ENCODE measurements at regions not wholly inside any gene's neighbourhood (a gene's known extent, or its start where the extent isn't known, plus 50 kb on each side); places are given as distances from the start of the nearest gene placed in this dataset.

DNA sequence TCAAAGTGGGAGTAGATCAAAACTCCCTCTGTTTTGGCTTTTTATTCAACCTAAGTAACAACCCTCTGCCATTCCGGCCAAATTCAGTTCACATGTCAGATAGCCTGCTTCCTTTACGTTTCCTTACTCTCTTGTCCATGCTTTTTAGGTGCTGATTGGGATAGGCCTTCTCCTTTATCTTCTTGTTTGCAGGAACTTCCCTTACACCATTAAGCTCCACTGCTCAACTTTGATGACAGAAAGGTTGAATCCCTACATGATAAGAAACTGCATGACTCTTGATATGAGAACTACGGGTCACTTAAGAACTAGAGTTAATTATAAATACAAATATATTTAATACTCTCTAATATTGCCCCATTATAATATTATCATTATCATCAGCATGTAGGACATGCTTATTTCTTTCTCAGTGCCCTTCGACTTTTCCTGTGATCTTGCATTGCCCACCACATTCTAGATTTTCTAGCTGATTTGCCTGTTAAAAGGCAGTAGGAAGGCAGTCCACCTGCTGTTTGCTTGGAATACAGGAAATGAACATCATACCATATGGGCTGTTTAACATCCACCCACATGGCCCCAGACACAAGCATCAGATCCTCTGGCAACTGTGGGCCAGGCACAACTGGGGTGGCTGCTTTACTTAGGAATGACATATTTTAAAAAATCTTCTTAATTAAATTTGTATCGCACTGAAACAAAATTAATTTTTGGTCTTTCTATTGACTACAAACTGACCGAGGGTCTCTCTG lies 59.7 kb upstream of the CCDC6 start:
- no peaks in the 10 kb centered on the region for H3K9me3 ChIP-seq
- DNase-seq = no peak
- H3K27me3 ChIP-seq = no peaks in the 10 kb centered on the region
- peak overlapping the region in 2 of 4 donors; percentile 19 to 68 for H3K27ac ChIP-seq
- ATAC-seq = no peak
- H3K4me3 ChIP-seq = no peak overlapping the region
- no peak for FAIRE-seq
- TF ChIP-seq, protein P1, sequence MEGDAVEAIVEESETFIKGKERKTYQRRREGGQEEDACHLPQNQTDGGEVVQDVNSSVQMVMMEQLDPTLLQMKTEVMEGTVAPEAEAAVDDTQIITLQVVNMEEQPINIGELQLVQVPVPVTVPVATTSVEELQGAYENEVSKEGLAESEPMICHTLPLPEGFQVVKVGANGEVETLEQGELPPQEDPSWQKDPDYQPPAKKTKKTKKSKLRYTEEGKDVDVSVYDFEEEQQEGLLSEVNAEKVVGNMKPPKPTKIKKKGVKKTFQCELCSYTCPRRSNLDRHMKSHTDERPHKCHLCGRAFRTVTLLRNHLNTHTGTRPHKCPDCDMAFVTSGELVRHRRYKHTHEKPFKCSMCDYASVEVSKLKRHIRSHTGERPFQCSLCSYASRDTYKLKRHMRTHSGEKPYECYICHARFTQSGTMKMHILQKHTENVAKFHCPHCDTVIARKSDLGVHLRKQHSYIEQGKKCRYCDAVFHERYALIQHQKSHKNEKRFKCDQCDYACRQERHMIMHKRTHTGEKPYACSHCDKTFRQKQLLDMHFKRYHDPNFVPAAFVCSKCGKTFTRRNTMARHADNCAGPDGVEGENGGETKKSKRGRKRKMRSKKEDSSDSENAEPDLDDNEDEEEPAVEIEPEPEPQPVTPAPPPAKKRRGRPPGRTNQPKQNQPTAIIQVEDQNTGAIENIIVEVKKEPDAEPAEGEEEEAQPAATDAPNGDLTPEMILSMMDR (IDR thresholded peaks at IDR 0.05) = no peak
- no peaks in the 10 kb centered on the region for H3K36me3 ChIP-seq
- peaks cover 0 to 3% (median 0%) of the 10 kb centered on the region in 3 donors for H3K4me1 ChIP-seq
- intact Hi-C loops (cut with DNase I) = no loop called here
- WGBS, 2 donors = 91 to 95% methylated on average over 6 of the region's 6 CpGs

DNA sequence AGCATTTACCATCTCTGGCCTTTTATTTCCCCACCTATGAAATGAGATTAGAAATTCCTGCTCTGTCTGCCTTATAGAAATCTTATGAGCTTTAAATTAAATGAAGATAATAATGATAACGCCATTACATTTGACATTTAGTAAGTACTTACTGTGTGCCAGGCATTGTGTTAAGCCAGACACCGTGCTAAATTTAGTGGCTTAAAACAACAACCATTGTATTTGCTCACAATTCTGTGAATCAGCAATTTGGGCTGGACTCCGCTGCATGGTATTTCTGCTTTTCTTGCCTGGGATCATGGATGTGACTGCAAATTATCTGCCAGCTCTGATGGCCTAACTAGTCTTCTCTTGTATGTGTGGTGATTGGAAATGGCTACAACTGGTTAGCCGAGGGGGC lies 56.4 kb upstream of the CCDC6 start:
- DNase-seq (no peak), FAIRE-seq (no peak), ATAC-seq (no peak)
- WGBS, 2 donors = 80 to 93% methylated on average over 4 of the region's 4 CpGs
- intact Hi-C loops (cut with DNase I) = no loop called here
- Histone ChIP-seq H3K27me3 (no peaks in the 10 kb centered on the region), H3K36me3 (no peaks in the 10 kb centered on the region), H3K27ac (no peak overlapping the region), H3K9me3 (no peaks in the 10 kb centered on the region), H3K4me1 (no peaks in the 10 kb centered on the region), H3K4me3 (no peak overlapping the region)
- TF ChIP-seq, protein P1 (IDR thresholded peaks at IDR 0.05) = no peak

DNA sequence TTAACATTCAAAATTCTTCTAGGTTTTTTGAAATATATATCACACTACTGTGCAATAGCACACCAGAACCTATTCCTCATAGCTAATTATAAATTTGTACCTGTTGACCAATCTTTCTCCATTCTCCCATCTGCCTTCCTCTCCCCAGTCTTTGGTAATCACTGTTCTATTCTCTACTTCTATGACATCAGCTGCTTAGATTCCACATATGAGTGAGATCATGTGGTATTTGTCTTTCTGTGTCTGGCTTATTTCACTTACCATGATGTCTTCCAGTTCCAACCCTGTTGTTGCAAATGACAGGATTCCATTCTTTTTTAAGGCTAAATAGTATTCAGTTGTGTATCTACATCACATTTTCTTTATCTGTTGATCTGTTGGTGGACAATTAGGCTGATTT lies 54.4 kb upstream of the CCDC6 start:
- ATAC-seq (no peak), DNase-seq (no peak), FAIRE-seq (no peak)
- Histone ChIP-seq H3K27me3 (no peaks in the 10 kb centered on the region), H3K4me1 (no peaks in the 10 kb centered on the region), H3K27ac (no peak overlapping the region), H3K36me3 (no peaks in the 10 kb centered on the region), H3K9me3 (no peaks in the 10 kb centered on the region), H3K4me3 (no peak overlapping the region)
- TF ChIP-seq, protein P1 (IDR thresholded peaks at IDR 0.05) = no peak
- intact Hi-C loops (cut with DNase I) = no loop called here

DNA sequence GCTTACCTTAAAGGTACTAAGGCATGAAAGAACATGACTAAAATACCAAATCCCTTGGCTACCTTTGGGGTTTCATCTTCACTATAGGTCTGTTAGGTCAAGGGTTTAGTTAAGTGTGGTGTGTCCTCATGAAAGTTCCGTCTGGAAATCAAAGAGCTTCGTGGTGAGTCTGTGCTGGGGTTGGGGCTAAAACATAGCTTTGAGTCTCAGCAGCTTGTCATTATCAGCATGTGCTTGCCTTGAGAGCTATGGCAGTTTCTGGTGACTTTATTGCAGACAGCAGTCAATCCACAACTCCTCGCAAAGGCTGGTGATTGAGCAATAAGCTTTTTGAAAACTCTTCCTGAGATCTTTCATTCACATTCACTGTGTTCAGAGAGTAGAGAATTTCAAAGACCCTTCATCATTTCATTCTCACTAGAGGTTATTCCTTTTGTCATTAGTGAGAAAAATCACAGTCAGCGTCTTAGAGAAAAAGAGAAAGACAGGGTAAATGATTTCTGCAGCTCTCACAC lies 53.2 kb upstream of the CCDC6 start:
- Histone ChIP-seq H3K27me3 (no peaks in the 10 kb centered on the region), H3K9me3 (no peaks in the 10 kb centered on the region), H3K4me3 (no peak overlapping the region), H3K27ac (no peak overlapping the region), H3K4me1 (no peaks in the 10 kb centered on the region), H3K36me3 (no peaks in the 10 kb centered on the region)
- TF ChIP-seq, protein P1 (IDR thresholded peaks at IDR 0.05) = no peak
- no peak for DNase-seq
- WGBS, 2 donors = 80% methylated on average over 4 of the region's 4 CpGs
- no peak for ATAC-seq
- intact Hi-C loops (cut with DNase I) = no loop called here
- FAIRE-seq = no peak

DNA sequence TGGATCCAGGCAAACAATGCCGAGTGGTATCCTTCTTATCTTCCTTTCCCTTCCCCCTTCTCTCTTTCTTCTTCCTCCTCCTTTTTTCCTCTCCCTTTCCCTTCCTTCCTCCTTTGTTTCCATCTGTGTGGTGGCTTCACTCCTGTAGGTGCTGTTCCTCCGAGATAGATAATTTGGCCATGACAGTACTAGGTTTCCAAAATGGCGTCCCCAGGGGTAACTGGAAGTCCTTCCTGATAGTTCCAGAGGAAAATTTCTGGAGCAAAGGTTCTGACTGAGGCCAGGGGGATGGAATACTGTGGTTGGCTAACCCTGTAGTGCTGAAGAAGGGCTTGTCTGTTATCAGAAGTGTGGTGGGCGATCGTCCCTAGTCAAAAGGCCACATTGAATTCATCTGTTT lies 52.5 kb upstream of the CCDC6 start:
- DNase-seq (no peak), FAIRE-seq (no peak), ATAC-seq (no peak)
- WGBS, 2 donors = 76 to 83% methylated on average over 5 of the region's 5 CpGs
- Histone ChIP-seq H3K4me3 (no peak overlapping the region), H3K36me3 (no peaks in the 10 kb centered on the region), H3K4me1 (no peaks in the 10 kb centered on the region), H3K27me3 (no peaks in the 10 kb centered on the region), H3K9me3 (no peaks in the 10 kb centered on the region), H3K27ac (no peak overlapping the region)
- TF ChIP-seq, protein P1 (IDR thresholded peaks at IDR 0.05) = no peak
- intact Hi-C loops (cut with DNase I) = no loop called here

Measured in pancreas (tissue), 10 donors.